ENCODE measurements at regions not wholly inside any gene's neighbourhood (a gene's known extent, or its start where the extent isn't known, plus 50 kb on each side); places are given as distances from the start of the nearest gene placed in this dataset.
"Not testable (repeated sequence)": the region's sequence is repeated elsewhere in the genome, so short reads cannot be mapped to it uniquely, and the experiment has no call there.

DNA sequence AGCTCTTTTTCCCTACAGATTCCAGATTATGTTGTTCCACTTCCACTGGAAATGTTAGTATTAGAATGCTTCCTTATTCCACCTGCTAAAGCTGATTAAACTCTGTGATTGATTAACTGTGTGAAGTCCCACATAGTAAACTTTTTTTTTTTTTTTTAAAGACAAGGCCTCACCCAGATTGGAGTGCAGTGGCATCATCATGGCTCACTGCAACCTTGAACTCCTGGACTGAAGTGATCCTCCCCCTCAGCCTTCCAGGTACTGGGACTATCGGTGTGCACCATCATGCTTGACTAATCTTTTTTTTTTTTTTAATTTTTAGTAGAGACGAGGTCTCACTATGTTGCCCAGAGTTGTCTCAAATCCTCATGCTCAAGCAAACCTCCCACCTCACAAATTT lies 108.5 kb upstream of the RBMS1 start:
- 92% methylated on average over 2 of the region's 2 CpGs for WGBS
- Histone ChIP-seq H3K4me3 (ENCODE audit: low read depth, low read length) (no peak overlapping the region), H3K4me1 (ENCODE audit: insufficient read depth) (no peaks in the 10 kb centered on the region), H3K27ac (ENCODE audit: low read depth) (no peak overlapping the region), H3K36me3 (ENCODE audit: insufficient read depth) (no peaks in the 10 kb centered on the region)
- no peak for DNase-seq (ENCODE audit: extremely low spot score)

DNA sequence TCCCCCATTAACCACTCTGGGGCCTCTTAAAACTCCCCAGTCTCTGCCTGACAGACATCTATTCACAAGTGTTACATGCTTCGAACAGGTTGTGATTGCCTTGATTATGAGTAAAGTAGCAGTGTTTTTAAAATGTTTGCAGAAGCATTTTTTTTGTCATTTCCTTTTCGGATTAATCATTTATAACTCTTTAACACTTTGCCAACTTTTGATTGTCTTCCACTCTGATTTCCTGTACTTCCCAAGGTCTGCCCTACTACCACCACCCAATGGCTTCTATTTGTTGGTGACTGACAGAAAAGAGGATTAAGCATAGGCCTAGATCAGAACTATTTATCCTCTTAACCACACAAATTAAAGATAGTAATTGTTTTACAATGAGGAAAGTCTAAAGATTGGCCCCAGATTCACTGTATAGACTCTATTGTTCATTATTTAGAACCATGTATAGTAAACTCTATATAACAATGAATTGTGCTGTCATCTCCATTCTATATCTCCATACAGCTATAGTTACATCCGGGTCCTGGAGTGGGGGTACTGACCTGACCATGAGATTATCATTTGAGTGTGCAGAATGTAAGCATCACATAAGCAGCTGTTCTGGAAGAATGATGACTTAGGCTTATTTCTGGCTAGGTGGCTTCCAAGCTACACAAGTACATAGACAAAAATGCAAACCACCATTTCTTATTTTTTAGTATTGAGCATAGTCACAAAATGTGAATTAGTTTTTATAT lies 110.3 kb upstream of the RBMS1 start:
- Histone ChIP-seq H3K4me3 (ENCODE audit: low read depth, low read length) (no peak overlapping the region), H3K36me3 (ENCODE audit: insufficient read depth) (no peaks in the 10 kb centered on the region), H3K4me1 (ENCODE audit: insufficient read depth) (no peaks in the 10 kb centered on the region), H3K27ac (ENCODE audit: low read depth) (no peak overlapping the region)
- 78% methylated on average over 3 of the region's 3 CpGs for WGBS
- DNase-seq (ENCODE audit: extremely low spot score), result no peak

DNA sequence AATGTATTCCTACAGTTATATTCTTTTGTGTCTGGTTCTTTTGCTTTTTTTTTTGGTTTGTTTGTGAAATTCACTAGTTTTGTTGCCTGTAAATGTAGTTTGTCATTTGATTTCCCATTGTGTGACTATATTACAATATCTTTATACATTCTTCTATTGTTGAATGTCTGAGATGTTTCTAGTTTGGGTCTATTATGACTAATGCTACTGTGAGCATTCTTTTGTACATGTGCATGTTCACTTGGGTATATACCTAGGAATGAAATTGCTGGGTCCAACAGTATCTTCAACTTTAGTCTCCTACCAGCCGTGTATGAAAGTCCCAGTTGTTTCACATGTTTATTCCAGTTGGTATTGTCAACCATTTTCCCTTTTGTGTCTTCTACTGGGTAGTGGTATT lies 112.7 kb upstream of the RBMS1 start:
- WGBS, result 97% methylated on average over 1 of the region's 1 CpG
- DNase-seq (ENCODE audit: extremely low spot score), result no peak
- Histone ChIP-seq H3K36me3 (ENCODE audit: insufficient read depth) (no peaks in the 10 kb centered on the region), H3K4me1 (ENCODE audit: insufficient read depth) (no peaks in the 10 kb centered on the region), H3K4me3 (ENCODE audit: low read depth, low read length) (no peak overlapping the region), H3K27ac (ENCODE audit: low read depth) (no peak overlapping the region)

DNA sequence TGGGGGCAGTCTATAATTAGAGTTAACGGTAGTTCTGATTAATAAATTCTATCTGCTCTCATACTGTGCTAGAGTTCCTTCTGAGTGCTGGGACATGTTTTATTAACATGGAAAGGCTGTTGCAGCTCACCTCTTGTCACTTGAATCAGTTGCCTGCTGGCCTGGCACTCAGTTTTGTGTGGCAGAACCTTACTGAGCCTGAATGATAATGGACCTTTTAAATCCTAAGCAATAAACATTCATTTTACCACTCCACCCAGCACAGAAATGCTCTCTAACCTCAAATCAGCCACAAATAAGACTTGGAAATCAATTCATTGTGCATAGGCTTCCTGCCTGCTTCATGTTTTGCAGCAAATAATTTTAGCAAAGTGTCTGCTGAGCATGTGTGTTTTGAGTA lies 115.0 kb upstream of the RBMS1 start:
- Histone ChIP-seq H3K36me3 (ENCODE audit: insufficient read depth) (no peaks in the 10 kb centered on the region), H3K4me1 (ENCODE audit: insufficient read depth) (no peaks in the 10 kb centered on the region), H3K4me3 (ENCODE audit: low read depth, low read length) (no peak overlapping the region), H3K27ac (ENCODE audit: low read depth) (no peak overlapping the region)
- WGBS, result 57% methylated on average over 1 of the region's 1 CpG
- DNase-seq (ENCODE audit: extremely low spot score), result no peak

DNA sequence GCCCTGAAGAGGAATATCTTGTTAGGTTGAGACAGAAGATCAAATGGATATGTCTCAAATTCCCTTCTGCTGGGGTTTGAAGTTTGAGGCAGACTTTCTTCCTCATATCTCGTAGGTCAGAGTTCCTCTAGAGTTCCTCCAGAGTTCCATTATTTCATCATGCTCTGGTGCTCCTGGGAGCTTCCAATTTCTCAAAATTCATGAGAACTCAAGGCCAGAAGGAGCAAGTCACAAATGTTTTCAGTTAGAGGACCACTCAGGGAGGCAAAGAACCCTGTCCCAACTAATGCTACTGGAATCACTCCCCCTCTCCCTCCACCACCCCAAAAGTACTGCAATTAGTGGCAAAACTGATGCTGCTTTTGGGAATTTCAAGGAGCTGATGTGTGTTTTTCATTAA lies 115.7 kb upstream of the RBMS1 start:
- no peaks in the 10 kb centered on the region for H3K36me3 ChIP-seq (ENCODE audit: insufficient read depth)
- no peaks in the 10 kb centered on the region for H3K4me1 ChIP-seq (ENCODE audit: insufficient read depth)
- WGBS, result 88% methylated on average over 1 of the region's 1 CpG
- no peak for DNase-seq (ENCODE audit: extremely low spot score)
- no peak overlapping the region for H3K27ac ChIP-seq (ENCODE audit: low read depth)
- H3K4me3 ChIP-seq (ENCODE audit: low read depth, low read length), result no peak overlapping the region

DNA sequence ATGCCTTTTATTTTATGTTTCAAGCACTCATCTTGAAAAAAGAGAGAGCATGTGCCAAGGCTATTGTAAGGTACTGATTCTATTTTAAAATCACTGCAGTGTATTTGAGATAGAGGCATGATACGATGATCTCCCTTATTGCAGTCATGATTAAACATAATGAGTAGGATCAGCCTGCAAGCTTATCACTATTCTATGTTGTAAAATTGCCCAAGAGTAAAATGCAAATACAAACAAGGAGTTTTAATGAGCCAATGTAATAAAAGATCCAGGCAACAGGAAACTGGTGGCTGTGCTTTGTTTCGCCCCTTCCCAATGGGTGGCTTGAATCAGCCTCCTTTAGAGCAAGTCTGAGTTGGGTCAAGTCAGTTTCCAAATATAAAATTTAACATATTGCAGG lies 116.4 kb upstream of the RBMS1 start:
- Histone ChIP-seq H3K27ac (ENCODE audit: low read depth) (no peak overlapping the region), H3K36me3 (ENCODE audit: insufficient read depth) (no peaks in the 10 kb centered on the region), H3K4me1 (ENCODE audit: insufficient read depth) (no peaks in the 10 kb centered on the region), H3K4me3 (ENCODE audit: low read depth, low read length) (no peak overlapping the region)
- no peak for DNase-seq (ENCODE audit: extremely low spot score)
- 75% methylated on average over 2 of the region's 2 CpGs for WGBS

DNA sequence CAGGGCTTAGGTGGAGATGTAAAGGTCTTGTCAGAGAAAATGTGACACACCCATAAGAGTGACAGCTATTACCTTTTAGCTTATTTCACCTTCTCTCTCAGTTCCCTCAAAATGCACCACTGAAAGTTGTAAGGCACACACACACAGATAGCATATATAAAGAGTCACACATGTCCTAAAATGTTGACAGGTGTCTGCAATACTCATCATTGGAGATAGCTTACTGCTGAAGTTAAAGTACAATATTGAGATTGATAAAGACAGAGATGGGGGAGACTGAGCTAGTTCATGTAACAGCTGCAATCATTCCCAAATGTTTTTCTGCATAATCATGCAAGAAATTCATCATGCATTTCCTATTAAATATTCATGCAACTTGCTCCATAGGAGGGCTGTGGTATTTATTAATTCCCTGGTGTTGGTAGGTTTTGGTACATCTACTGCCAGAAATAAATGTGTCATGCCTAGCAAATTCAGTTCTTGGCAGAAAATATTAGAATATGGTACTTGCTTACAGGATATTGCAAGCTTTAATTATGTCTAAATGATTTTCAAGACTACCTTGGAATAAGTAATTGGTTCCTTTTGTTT lies 118.8 kb upstream of the RBMS1 start:
- Histone ChIP-seq H3K4me1 (ENCODE audit: insufficient read depth) (no peaks in the 10 kb centered on the region), H3K36me3 (ENCODE audit: insufficient read depth) (no peaks in the 10 kb centered on the region), H3K4me3 (ENCODE audit: low read depth, low read length) (no peak overlapping the region), H3K27ac (ENCODE audit: low read depth) (no peak overlapping the region)
- no peak for DNase-seq (ENCODE audit: extremely low spot score)

DNA sequence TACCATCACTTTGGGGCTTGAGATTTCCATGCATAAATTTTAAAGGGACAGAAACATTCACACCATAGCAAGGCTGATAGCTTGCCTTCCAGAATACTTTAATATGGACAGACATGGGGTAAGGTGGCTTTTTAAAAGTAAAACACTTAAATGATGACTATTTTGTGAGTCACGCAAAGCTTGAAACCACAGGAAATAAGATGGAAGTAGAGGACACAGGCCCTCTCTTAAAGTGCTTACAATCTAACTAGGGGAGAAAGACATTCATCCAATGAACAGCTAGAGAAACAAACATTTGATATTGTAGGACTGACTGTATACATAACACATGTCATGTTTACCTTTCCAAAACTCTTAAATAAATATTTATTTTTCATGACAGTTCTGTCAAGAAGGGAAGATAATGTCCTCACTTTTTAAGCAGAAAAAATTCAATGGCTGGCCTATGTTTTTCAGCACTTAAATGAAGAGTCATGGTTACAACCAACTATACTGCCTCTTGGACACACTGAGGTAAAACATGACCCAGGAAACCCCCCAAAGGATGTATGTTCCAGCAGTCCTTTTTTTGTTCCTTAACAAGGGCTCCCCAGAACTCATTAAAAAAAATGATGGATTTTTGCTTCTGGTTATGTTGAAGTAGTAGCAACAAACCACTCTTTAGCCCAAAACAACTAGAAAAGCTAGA lies 120.0 kb upstream of the RBMS1 start:
- DNase-seq (ENCODE audit: extremely low spot score), result no peak
- Histone ChIP-seq H3K4me1 (ENCODE audit: insufficient read depth) (no peaks in the 10 kb centered on the region), H3K36me3 (ENCODE audit: insufficient read depth) (no peaks in the 10 kb centered on the region), H3K4me3 (ENCODE audit: low read depth, low read length) (no peak overlapping the region), H3K27ac (ENCODE audit: low read depth) (no peak overlapping the region)
- 90% methylated on average over 1 of the region's 1 CpG for WGBS

DNA sequence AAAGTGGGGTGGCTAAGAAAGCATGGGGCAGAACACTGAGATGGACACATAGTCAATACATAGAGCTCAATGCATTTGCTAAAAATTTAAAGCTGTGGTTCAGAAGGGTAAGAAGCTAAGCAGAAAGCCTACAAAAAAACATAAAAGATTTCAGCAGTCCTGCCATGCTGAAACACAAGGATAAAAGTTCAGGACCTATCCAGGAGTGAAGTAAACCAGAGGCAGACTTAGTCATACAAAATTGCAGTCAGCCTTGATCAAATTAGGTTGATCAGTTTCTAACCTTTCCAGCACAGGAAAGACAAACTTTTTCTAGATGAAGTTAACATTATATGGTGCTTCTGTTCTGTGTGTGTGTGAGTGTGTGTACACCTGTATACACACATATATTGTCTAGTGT lies 120.8 kb upstream of the RBMS1 start:
- no peaks in the 10 kb centered on the region for H3K4me1 ChIP-seq (ENCODE audit: insufficient read depth)
- no peak overlapping the region for H3K27ac ChIP-seq (ENCODE audit: low read depth)
- no peaks in the 10 kb centered on the region for H3K36me3 ChIP-seq (ENCODE audit: insufficient read depth)
- no peak overlapping the region for H3K4me3 ChIP-seq (ENCODE audit: low read depth, low read length)
- no peak for DNase-seq (ENCODE audit: extremely low spot score)

DNA sequence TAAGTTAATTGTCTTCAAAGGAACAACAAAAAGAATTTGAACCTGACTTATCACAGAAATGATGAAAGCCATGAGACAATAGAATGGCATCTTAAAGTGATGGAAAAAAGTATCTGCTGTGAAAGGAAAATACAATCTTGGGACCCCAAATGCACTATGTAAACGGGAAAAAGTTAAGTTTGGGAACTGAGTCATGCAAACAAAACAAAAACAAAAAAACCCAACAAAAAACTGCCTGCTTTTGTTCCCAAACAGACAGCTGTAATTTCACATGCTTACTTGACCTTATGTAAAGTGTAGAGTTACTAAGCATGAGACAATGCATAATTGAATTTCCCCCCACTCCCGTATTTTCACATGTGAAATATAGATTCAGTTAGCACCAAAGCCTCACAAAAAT lies 122.1 kb upstream of the RBMS1 start:
- Histone ChIP-seq H3K4me1 (ENCODE audit: insufficient read depth) (no peaks in the 10 kb centered on the region), H3K4me3 (ENCODE audit: low read depth, low read length) (no peak overlapping the region), H3K36me3 (ENCODE audit: insufficient read depth) (no peaks in the 10 kb centered on the region), H3K27ac (ENCODE audit: low read depth) (no peak overlapping the region)
- no peak for DNase-seq (ENCODE audit: extremely low spot score)
- 91% methylated on average over 2 of the region's 2 CpGs for WGBS

DNA sequence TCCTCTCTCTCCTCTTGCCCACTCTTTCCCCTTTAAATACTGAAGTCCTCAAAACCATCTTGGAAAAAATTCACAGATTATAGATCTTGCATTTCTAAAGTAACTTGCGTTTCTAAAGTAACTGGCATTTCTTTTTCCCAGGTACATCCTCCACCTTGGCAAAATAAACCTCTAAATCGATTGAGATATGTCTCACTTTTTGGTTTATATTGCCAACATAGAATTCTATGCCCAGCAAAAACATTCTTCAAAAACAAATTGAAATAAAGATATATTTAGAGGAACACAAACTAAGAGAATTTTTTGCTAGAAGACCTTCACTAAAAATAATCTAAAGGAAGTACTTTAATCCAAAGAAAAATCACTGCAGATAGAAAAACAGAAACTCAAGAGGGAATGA lies 122.5 kb upstream of the RBMS1 start:
- H3K4me1 ChIP-seq (ENCODE audit: insufficient read depth), result no peaks in the 10 kb centered on the region
- no peak overlapping the region for H3K4me3 ChIP-seq (ENCODE audit: low read depth, low read length)
- DNase-seq (ENCODE audit: extremely low spot score), result no peak
- H3K27ac ChIP-seq (ENCODE audit: low read depth), result no peak overlapping the region
- WGBS, result 90% methylated on average over 2 of the region's 2 CpGs
- no peaks in the 10 kb centered on the region for H3K36me3 ChIP-seq (ENCODE audit: insufficient read depth)

DNA sequence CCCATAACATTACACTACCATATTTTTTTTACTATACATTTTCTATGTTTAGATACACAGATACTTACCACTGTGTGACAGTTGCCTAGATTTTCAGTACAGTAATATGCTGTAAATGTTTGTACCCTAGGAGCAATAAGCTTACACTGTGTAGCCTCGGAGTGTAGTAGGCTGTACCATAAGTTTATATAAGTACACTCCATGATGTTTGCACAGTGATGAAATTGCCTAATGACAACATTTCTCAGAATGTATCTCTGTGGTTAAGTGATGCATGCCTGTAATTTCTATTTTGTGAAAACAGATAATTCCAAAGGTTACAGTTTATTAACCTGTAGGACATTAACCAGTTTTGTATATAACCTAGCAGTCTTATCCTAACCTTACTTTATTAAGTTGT lies 128.1 kb upstream of the RBMS1 start:
- Histone ChIP-seq H3K36me3 (ENCODE audit: insufficient read depth) (no peaks in the 10 kb centered on the region), H3K4me1 (ENCODE audit: insufficient read depth) (no peaks in the 10 kb centered on the region), H3K4me3 (ENCODE audit: low read depth, low read length) (no peak overlapping the region), H3K27ac (ENCODE audit: low read depth) (no peak overlapping the region)
- 100% methylated on average over 1 of the region's 1 CpG for WGBS
- DNase-seq (ENCODE audit: extremely low spot score), result no peak

DNA sequence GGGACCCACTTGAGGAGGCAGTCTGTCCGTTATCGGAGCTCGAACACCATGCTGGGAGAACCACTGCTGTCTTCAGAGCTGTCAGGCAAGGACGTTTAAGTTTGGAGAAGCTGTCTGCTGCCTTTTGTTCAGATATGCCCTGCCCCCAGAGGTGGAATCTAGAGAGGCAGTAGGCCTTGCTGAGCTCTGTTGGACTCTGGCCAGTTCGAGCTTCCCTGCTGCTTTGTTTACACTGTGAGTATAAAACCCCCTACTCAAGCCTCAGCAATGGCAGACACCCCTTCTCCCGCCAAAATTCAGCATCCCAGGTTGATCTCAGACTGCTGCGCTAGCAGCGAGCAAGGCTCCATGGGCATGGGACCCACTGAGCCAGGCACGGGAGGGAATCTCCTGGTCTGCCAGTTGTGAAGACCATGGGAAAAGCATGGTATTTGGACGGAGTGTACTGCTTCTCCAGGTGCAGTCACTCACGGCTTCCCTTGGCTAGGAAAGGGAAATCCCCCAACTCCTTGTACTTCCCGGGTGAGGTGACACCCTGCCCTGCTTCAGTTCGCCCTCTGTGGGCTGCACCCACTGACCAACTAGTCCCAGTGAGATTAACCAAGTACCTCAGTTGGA lies 134.5 kb upstream of the RBMS1 start:
- not testable (repeated sequence) for H3K36me3 ChIP-seq (ENCODE audit: insufficient read depth); H3K4me3 ChIP-seq (ENCODE audit: low read depth, low read length); H3K4me1 ChIP-seq (ENCODE audit: insufficient read depth); DNase-seq (ENCODE audit: extremely low spot score); H3K27ac ChIP-seq (ENCODE audit: low read depth)
- WGBS, result 78% methylated on average over 13 of the region's 13 CpGs

DNA sequence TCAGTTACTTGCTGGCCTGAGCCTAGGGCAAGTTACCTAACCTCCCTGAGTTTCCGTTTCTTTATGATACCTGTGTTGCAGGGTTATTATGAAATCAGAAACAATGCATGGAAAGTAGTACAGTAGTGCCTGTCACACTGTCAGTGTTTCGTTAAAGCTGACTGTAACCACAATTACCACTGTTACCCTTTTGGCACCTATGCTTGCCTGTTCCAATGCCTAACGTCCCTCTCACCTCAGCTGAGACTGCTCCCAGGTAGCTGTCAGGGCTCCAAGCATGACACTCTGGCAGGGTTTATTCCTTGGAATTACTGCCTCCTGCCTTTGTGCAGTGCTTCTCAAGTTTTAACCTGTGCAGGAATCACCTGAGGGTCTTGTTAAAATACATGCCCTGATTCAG lies 135.2 kb upstream of the RBMS1 start:
- H3K4me3 ChIP-seq (ENCODE audit: low read depth, low read length), result no peak overlapping the region
- DNase-seq (ENCODE audit: extremely low spot score), result no peak
- 97% methylated on average over 3 of the region's 3 CpGs for WGBS

More for the DNA sequence above, 135.2 kb upstream of the RBMS1 start:
- Histone ChIP-seq H3K27ac (ENCODE audit: low read depth) (no peak overlapping the region), H3K4me1 (ENCODE audit: insufficient read depth) (no peaks in the 10 kb centered on the region), H3K36me3 (ENCODE audit: insufficient read depth) (no peaks in the 10 kb centered on the region)

Data from urinary bladder (tissue), 3 donors.